Activated naive CD4-positive, alpha-beta T cell treated with anti-CD3 and anti-CD28 coated beads, Interleukin-2, amount 50 U/mL, for 72 hours (primary cell): ENCODE measurements at regions not wholly inside any gene's neighbourhood (a gene's known extent, or its start where the extent isn't known, plus 50 kb on each side); places are given as distances from the start of the nearest gene placed in this dataset.
A peak's percentile ranks its signal among the peaks of the same experiment; 100 is the strongest.

ENCODE experiments used
- ATAC-seq, 2 donors: fragments of 150-1000 bp; cut with Tn5 transposase; 2 replicates each; pipeline ENCODE4 v1.10.0; 2021; ENCODE audit warnings: mild to moderate bottlenecking in 2 of 2, moderate library complexity in 2 of 2
- DNase-seq, 2 donors: peaks; one replicate each; pipeline ENCODE4 v3.0.0; 2021 to 2022; ENCODE audit warnings: low spot score in 2 of 2
- H3K27ac Mint-ChIP-seq, 2 donors: one replicate each; pipeline ENCODE4 v1.8.0; 2022; ENCODE audit warnings: mild to moderate bottlenecking in 2 of 2, mixed read lengths in 2 of 2
- H3K36me3 Mint-ChIP-seq, 2 donors: one replicate each; pipeline ENCODE4 v1.8.0; 2022; ENCODE audit warnings: mixed read lengths in 2 of 2
- H3K9me3 Mint-ChIP-seq, 2 donors: one replicate each; pipeline ENCODE4 v1.8.0; 2022; ENCODE audit warnings: mixed read lengths in 2 of 2

- DNase-seq (no peak), ATAC-seq (no peak)
- Mint-ChIP-seq H3K27ac (no peak overlapping the region), H3K36me3 (no peaks in the 10 kb centered on the region), H3K9me3 (peaks cover 0 to 6% of the 10 kb centered on the region in 2 donors)
These were observed 80.5 kb upstream of the SPATS2L start for GRCh38 chr2:200225951-200226350.

- H3K9me3 Mint-ChIP-seq: peaks cover 0 to 6% of the 10 kb centered on the region in 2 donors
- H3K36me3 Mint-ChIP-seq: no peaks in the 10 kb centered on the region
- no peak overlapping the region for H3K27ac Mint-ChIP-seq
- ATAC-seq (no peak), DNase-seq (no peak)
These were observed 79.8 kb upstream of the SPATS2L start for GRCh38 chr2:200226451-200227426.

GRCh38 chr2:200230716-200231115, 75.8 kb upstream of the SPATS2L start:
- Mint-ChIP-seq H3K36me3 (no peaks in the 10 kb centered on the region), H3K9me3 (no peaks in the 10 kb centered on the region), H3K27ac (no peak overlapping the region)
- ATAC-seq: no peak
- DNase-seq: no peak

GRCh38 chr2:200235533-200235932, 71.0 kb upstream of the SPATS2L start:
- H3K9me3 Mint-ChIP-seq: no peaks in the 10 kb centered on the region
- no peaks in the 10 kb centered on the region for H3K36me3 Mint-ChIP-seq
- DNase-seq (no peak), ATAC-seq (no peak)
- no peak overlapping the region for H3K27ac Mint-ChIP-seq

GRCh38 chr2:200239216-200239615, 67.3 kb upstream of the SPATS2L start:
- ATAC-seq (peak; percentile 51 to 66), DNase-seq (no peak)
- no peaks in the 10 kb centered on the region for H3K9me3 Mint-ChIP-seq
- H3K27ac Mint-ChIP-seq: no peak overlapping the region
- H3K36me3 Mint-ChIP-seq: no peaks in the 10 kb centered on the region

- no peak for DNase-seq
- H3K36me3 Mint-ChIP-seq: no peaks in the 10 kb centered on the region
- no peak for ATAC-seq
- H3K9me3 Mint-ChIP-seq: no peaks in the 10 kb centered on the region
- H3K27ac Mint-ChIP-seq: no peak overlapping the region
These were observed 63.9 kb upstream of the SPATS2L start for GRCh38 chr2:200242570-200242969.

- DNase-seq: no peak
- Mint-ChIP-seq H3K9me3 (no peaks in the 10 kb centered on the region), H3K36me3 (no peaks in the 10 kb centered on the region), H3K27ac (no peak overlapping the region)
- no peak for ATAC-seq
These were observed 63.1 kb upstream of the SPATS2L start for GRCh38 chr2:200243441-200243840.

- H3K27ac Mint-ChIP-seq: no peak overlapping the region
- ATAC-seq (no peak), DNase-seq (no peak)
- no peaks in the 10 kb centered on the region for H3K9me3 Mint-ChIP-seq
- no peaks in the 10 kb centered on the region for H3K36me3 Mint-ChIP-seq
These were observed 62.4 kb upstream of the SPATS2L start for GRCh38 chr2:200244111-200244510.

- Mint-ChIP-seq H3K36me3 (no peaks in the 10 kb centered on the region), H3K27ac (no peak overlapping the region), H3K9me3 (no peaks in the 10 kb centered on the region)
- DNase-seq: no peak
- no peak for ATAC-seq
These were observed 59.0 kb upstream of the SPATS2L start for GRCh38 chr2:200247494-200247893.

GRCh38 chr2:200252265-200253067, 54.0 kb upstream of the SPATS2L start:
- no peaks in the 10 kb centered on the region for H3K36me3 Mint-ChIP-seq
- no peaks in the 10 kb centered on the region for H3K9me3 Mint-ChIP-seq
- H3K27ac Mint-ChIP-seq: no peak overlapping the region
- ATAC-seq (no peak), DNase-seq (no peak)

- Mint-ChIP-seq H3K27ac (no peak overlapping the region), H3K36me3 (no peaks in the 10 kb centered on the region), H3K9me3 (no peaks in the 10 kb centered on the region)
- no peak for DNase-seq
- ATAC-seq: no peak
These were observed 52.9 kb upstream of the SPATS2L start for GRCh38 chr2:200253639-200254038.

- no peak for DNase-seq
- Mint-ChIP-seq H3K27ac (no peak overlapping the region), H3K9me3 (no peaks in the 10 kb centered on the region), H3K36me3 (no peaks in the 10 kb centered on the region)
- no peak for ATAC-seq
These were observed 51.7 kb upstream of the SPATS2L start for GRCh38 chr2:200254773-200255172.

- Mint-ChIP-seq H3K9me3 (no peaks in the 10 kb centered on the region), H3K27ac (peak overlapping the region in 1 of 2 donors; percentile 4), H3K36me3 (no peaks in the 10 kb centered on the region)
- DNase-seq: no peak
- no peak for ATAC-seq
These were observed 50.9 kb upstream of the SPATS2L start for GRCh38 chr2:200255549-200255948.
